Rectal smooth muscle tissue (tissue), 1 donor: ENCODE measurements at regions not wholly inside any gene's neighbourhood (a gene's known extent, or its start where the extent isn't known, plus 50 kb on each side); places are given as distances from the start of the nearest gene placed in this dataset.
"Not testable (repeated sequence)": the region's sequence is repeated elsewhere in the genome, so short reads cannot be mapped to it uniquely, and the experiment has no call there.

Experiments
- H3K27ac ChIP-seq: one replicate; pipeline ENCODE4 v1.7.0; 2013; ENCODE audit warnings: low read depth, low read length, inconsistent platforms
- H3K27me3 ChIP-seq: one replicate; pipeline ENCODE4 v1.7.0; 2013; ENCODE audit warnings: low read length; ENCODE audit not compliant: control insufficient read depth, insufficient read depth
- H3K36me3 ChIP-seq: one replicate; pipeline ENCODE4 v1.7.0; 2013; ENCODE audit warnings: low read length; ENCODE audit not compliant: control insufficient read depth, insufficient read depth
- H3K4me1 ChIP-seq: one replicate; pipeline ENCODE4 v1.7.0; 2013; ENCODE audit warnings: low read length; ENCODE audit not compliant: control insufficient read depth, insufficient read depth
- H3K4me3 ChIP-seq: one replicate; pipeline ENCODE4 v1.7.0; 2013; ENCODE audit warnings: low read length
- H3K9ac ChIP-seq: one replicate; pipeline ENCODE4 v1.7.0; 2013; ENCODE audit warnings: low read length

DNA sequence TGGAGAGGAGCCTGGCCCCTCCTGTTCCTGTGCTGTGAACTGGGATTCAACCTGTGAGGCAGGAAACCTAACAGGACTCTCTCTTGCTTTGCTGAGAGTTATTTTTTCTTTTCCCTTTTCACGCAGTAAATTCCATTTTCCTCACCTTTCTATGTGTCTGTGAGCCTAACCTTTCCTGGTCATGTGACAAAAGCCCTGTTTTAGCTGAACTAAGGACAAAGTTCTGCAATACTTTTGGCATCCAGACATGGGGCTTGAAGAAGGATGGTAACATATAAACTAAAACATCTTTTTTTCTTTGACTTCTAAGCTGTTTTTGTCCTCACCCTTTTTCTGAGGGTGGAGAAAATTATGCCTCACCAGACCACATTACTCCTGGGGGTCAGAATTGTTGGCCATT, 368.5 kb downstream of the HTR1B start:
- H3K4me1 ChIP-seq, result no peaks in the 10 kb centered on the region
- no peak overlapping the region for H3K9ac ChIP-seq
- H3K27ac ChIP-seq, result no peak overlapping the region
- no peaks in the 10 kb centered on the region for H3K36me3 ChIP-seq
- H3K4me3 ChIP-seq, result no peak overlapping the region
- H3K27me3 ChIP-seq, result no peaks in the 10 kb centered on the region

DNA sequence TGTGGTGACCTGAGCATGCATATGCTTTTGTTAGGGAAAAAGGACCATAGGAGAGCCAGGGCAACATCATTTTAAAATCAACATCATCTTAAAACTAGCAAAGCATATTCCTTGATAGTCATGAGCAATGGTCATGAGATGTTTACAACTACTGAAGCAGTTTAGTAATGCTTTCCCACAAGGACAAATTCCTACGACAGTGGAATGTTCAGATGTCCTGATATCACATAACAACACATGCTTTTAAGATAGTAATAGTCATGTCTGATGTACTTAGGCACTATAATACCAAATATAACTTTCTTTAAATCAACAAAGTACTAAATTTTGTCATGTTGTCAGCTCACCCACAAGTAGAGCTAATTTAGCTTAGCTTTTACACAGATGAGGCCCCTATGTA, 370.3 kb downstream of the HTR1B start:
- Histone ChIP-seq H3K4me3 (no peak overlapping the region), H3K9ac (no peak overlapping the region), H3K27me3 (no peaks in the 10 kb centered on the region), H3K27ac (no peak overlapping the region), H3K36me3 (no peaks in the 10 kb centered on the region), H3K4me1 (no peaks in the 10 kb centered on the region)

DNA sequence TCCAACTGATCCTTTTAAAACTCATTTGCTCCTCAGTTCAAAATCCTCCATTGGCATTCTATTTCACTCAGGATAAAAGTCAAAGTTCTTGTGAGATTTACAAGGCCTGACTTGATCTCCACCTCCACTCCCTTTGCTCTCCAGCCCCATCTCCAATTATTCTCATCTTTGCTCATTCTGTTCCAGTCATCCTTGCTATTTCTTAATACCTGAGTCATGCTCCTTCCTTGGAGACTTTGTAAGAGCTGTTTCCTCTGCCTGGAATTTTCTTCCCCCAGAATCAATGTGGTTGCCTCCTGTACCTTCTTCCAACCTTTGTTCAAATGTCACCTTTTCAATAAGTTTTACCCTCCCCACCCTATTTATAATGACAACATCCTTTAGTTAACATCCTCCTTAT, 373.5 kb downstream of the HTR1B start:
- H3K36me3 ChIP-seq, result no peaks in the 10 kb centered on the region
- H3K9ac ChIP-seq, result no peak overlapping the region
- H3K4me1 ChIP-seq, result no peaks in the 10 kb centered on the region
- H3K27ac ChIP-seq, result no peak overlapping the region
- no peaks in the 10 kb centered on the region for H3K27me3 ChIP-seq
- no peak overlapping the region for H3K4me3 ChIP-seq

DNA sequence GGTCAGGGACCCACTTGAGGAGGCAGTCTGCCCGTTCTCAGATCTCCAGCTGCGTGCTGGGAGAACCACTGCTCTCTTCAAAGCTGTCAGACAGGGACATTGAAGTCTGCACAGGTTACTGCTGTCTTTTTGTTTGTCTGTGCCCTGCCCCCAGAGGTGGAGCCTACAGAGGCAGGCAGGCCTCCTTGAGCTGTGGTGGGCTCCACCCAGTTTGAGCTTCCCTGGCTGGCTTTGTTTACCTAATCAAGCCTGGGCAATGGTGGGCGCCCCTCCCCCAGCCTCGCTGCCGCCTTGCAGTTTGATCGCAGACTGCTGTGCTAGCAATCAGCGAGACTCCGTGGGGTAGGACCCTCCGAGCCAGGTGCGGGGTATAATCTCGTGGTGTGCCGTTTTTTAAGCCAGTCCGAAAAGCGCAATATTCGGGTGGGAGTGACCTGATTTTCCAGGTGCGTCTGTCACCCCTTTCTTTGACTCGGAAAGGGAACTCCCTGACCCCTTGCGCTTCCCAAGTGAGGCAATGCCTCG, 375.4 kb downstream of the HTR1B start:
- H3K9ac ChIP-seq, H3K4me3 ChIP-seq, H3K4me1 ChIP-seq, H3K27ac ChIP-seq, H3K36me3 ChIP-seq, H3K27me3 ChIP-seq: not testable (repeated sequence)

DNA sequence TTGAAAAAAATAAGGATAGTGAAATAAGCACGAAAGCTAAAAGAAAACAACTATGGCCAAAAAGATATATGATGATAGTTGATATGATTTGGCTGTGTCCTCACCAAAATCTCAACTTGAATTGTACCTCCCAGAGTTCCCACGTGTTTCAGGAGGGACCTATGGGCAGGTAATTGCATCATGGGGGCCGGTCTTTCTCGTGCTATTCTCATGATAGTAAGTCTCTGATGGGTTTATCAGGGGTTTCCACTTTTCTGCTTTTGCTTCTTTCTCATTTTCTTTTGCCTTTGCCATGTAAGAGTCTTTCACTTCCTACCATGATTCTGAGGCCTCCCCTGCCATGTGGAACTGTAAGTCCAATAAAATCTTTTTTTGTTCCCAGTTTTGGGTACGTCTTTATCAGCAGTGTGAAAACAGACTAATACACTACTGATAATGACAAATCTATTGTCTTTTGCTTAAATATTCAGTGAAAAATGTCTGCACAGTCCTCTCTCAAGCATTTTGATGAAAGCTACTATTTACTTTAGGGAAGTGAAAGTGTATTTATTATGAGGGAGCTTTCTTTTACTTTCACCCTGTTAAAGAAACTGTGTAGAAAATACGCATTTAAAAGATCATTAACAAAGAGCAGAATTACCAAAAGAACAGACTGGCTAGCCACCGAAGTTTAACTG, 389.1 kb downstream of the HTR1B start:
- H3K4me1 ChIP-seq, result no peaks in the 10 kb centered on the region
- no peak overlapping the region for H3K4me3 ChIP-seq
- H3K36me3 ChIP-seq, result no peaks in the 10 kb centered on the region
- H3K27me3 ChIP-seq, result no peaks in the 10 kb centered on the region
- H3K9ac ChIP-seq, result no peak overlapping the region
- H3K27ac ChIP-seq, result no peak overlapping the region

DNA sequence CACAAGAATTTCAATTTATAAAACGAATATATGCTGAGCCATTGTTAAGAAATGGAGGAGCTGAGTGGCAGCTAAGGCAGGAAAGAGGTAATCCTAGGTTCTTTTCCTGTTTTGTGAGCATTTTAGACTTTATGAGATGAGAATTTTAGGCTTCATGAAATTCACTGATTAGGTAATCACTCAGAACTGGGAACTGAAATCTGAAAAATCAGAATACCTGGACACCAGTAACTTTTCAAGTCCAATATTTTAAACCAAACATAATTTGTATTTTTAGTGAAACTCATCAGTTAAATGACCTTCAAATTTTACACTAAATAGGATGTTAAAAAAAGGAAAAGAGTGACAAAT, 389.9 kb downstream of the HTR1B start:
- no peaks in the 10 kb centered on the region for H3K27me3 ChIP-seq
- H3K9ac ChIP-seq, result no peak overlapping the region
- H3K4me3 ChIP-seq, result no peak overlapping the region
- no peak overlapping the region for H3K27ac ChIP-seq
- H3K36me3 ChIP-seq, result no peaks in the 10 kb centered on the region
- H3K4me1 ChIP-seq, result no peaks in the 10 kb centered on the region

DNA sequence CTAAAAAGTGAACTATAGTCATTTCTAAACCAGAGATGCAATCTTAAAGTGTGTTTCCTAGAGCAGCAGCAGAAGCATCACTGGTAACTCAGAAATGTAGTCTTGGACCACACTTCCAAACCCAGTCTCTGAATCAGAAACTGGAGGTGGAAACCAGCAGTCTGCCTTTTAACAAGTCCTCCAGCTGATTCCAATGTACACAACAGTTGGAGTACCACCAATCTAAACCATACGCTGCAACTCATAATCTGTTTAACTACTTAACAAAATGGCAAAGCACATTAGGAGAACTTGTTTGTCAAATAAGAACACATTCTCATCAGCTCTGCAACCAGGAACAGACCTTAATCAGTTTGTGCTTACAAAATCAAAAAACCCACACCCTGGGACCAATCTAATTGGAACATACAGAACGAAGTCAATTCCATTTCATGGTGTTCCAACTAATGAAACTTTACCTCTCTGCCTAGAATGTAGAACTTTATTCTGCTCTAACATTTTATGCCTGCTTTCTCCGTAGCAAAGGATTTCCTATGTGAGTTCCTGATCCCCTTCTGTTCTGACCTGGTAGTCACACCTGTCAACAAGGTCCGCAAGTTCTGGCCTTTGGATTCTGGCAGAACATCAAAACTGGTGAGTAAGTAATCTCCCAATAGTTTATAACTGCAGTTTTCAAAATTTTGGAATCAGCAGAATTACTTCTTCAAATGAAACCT, 390.4 kb downstream of the HTR1B start:
- H3K27me3 ChIP-seq, result no peaks in the 10 kb centered on the region
- no peak overlapping the region for H3K9ac ChIP-seq
- H3K4me3 ChIP-seq, result no peak overlapping the region
- H3K27ac ChIP-seq, result no peak overlapping the region
- H3K36me3 ChIP-seq, result no peaks in the 10 kb centered on the region
- H3K4me1 ChIP-seq, result no peaks in the 10 kb centered on the region

DNA sequence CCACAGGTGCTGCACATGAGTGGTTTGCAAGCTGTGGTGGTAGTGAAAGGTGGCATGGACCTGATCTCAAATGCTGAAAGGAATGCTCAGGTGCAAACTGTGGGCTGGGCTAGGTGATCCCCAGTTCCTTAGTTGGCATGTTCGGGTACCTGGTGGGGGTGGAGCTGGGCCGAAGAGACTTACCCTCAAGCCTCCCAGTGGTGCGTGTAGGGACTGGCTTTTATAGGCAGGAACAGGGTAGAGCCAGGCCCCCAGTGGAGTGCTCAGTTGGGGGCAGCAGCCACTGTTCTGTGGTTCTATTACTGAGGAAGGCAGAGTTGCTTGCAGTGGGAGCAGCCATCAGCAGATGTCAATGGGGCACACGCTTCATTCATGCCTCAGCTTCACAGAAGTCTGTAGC, 399.8 kb downstream of the HTR1B start:
- Histone ChIP-seq H3K36me3 (no peaks in the 10 kb centered on the region), H3K4me3 (no peak overlapping the region), H3K9ac (no peak overlapping the region), H3K4me1 (no peaks in the 10 kb centered on the region), H3K27me3 (no peaks in the 10 kb centered on the region), H3K27ac (no peak overlapping the region)

DNA sequence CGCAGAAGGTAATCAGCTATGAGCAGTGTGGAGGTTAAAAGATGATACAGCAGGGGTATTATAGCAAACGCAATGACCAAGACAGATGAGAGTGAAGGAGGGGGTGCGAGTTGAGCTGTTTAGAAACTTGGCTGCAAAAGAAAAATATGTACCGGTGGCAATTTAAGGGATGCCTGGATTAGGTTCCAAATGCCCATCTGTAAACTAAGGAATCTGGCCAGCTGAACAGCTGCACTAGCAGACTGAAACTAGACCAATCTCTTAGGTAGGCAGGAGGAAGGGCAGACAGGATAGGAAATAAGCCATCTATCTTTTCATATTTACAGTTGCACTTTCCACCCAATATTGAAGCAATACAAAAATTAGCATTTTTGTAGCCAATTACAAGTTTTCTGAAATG, 407.6 kb downstream of the HTR1B start:
- Histone ChIP-seq H3K4me3 (no peak overlapping the region), H3K9ac (no peak overlapping the region), H3K4me1 (no peaks in the 10 kb centered on the region), H3K36me3 (no peaks in the 10 kb centered on the region), H3K27me3 (no peaks in the 10 kb centered on the region), H3K27ac (no peak overlapping the region)

DNA sequence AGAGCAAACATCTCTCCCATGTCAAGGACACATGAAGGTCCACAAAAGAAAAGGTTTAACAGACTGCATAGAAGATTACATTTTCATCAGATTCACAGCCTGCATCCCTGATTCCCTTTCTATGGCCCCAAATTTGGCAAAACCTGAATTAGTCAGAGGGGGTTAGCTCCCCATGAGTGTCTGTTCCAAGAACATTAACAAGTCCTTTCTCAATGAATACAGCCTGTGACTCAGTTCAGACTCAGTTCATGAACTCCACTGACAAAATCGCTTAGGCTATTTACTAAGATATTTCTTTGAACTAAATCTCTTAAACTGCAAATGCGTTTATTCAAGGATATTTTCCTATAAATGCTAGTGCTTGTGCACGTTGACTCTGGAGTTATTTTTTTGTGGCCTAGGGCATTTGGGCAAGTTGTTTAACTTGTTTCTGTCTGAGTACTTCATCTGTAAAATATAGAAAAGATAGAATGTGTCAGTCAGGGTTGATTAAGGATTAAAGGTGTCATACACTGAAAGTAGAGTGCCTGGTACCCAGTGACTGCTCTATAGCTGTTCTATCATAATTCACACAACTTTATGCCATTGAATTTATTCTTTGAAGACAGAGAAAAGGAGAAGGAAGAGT, 422.6 kb downstream of the HTR1B start:
- H3K4me3 ChIP-seq, result no peak overlapping the region
- no peak overlapping the region for H3K9ac ChIP-seq
- no peaks in the 10 kb centered on the region for H3K36me3 ChIP-seq
- no peak overlapping the region for H3K27ac ChIP-seq
- no peaks in the 10 kb centered on the region for H3K27me3 ChIP-seq
- no peaks in the 10 kb centered on the region for H3K4me1 ChIP-seq

DNA sequence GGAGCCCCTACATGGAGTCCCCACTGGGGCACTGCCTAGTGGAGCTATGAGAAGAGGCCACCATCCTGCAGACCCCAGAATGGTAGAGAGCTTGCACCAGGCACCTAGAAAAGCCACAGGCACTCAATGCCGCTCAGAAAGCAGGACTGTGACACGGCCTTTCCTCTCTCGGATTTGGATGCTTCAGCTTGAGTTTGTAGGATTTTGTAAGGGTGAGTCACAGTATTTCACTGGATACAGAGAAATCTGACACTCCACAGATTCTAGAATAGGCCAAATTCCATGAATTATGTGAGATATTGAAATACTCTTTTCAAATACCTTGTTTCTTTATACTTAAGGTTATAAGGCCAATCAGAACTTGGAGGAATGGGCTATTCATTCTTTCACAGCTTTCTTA, 424.5 kb downstream of the HTR1B start:
- H3K27me3 ChIP-seq, result no peaks in the 10 kb centered on the region
- no peaks in the 10 kb centered on the region for H3K36me3 ChIP-seq
- no peak overlapping the region for H3K4me3 ChIP-seq
- no peaks in the 10 kb centered on the region for H3K4me1 ChIP-seq
- H3K27ac ChIP-seq, result no peak overlapping the region
- no peak overlapping the region for H3K9ac ChIP-seq

DNA sequence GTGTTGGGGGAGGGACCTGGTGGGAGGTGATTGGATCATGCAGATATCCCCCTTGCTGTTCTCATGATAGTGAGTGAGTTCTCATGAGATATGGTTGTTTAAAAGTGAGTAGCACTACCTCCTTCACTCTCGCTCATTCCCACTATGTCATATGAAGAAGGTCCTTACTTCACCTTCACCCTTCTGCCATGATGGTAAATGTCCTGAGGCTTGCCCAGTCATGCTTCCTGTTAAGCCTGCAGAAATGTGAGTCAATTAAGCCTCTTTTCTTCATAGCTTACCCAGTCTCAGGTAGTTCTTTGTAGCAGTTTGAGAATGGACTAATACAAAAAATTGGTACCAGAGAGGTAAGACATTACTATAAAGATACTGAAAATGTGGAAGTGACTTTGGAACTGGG, 425.9 kb downstream of the HTR1B start:
- Histone ChIP-seq H3K4me1 (no peaks in the 10 kb centered on the region), H3K27me3 (no peaks in the 10 kb centered on the region), H3K4me3 (no peak overlapping the region), H3K36me3 (no peaks in the 10 kb centered on the region), H3K9ac (no peak overlapping the region), H3K27ac (no peak overlapping the region)

DNA sequence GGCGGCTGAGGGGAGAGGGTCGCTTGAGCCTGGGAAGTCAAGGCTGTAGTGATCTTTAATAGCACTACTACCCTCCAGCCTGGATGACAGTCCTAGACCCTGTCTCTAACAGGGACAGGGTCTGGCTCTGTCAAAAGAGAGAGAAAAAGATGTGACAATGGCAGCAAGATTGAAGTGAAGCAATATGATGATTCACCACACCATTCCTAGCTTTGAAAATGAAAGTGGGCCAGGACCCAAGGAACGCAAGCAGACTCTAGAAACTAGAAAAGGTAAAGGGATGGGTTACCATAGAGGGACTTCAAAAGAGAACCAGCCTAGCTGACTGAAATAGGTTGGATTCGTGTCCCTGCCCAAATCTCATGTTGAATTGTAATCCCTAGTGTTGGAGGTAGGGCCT, 426.9 kb downstream of the HTR1B start:
- no peaks in the 10 kb centered on the region for H3K36me3 ChIP-seq
- H3K27ac ChIP-seq, result no peak overlapping the region
- H3K4me3 ChIP-seq, result no peak overlapping the region
- H3K9ac ChIP-seq, result no peak overlapping the region
- no peaks in the 10 kb centered on the region for H3K4me1 ChIP-seq
- no peaks in the 10 kb centered on the region for H3K27me3 ChIP-seq
